Endothelial cell of umbilical vein (primary cell): ENCODE measurements at regions not wholly inside any gene's neighbourhood (a gene's known extent, or its start where the extent isn't known, plus 50 kb on each side); places are given as distances from the start of the nearest gene placed in this dataset.

ENCODE experiments used
- CTCF ChIP-seq, 2 donors: IDR thresholded peaks; 1 replicate in 1 of 2; 2 replicates in 1 of 2; pipeline ENCODE4 v1.5.1; 2011; ENCODE audit warnings: low read length in 2 of 2, mild to moderate bottlenecking in 2 of 2, moderate library complexity in 2 of 2, control low read depth in 1 of 2, inconsistent platforms in 1 of 2, low read depth in 1 of 2; ENCODE audit not compliant: insufficient read depth in 1 of 2; ENCODE audit errors: extremely low read depth in 1 of 2
- EZH2 ChIP-seq: IDR thresholded peaks from 2 replicates; pipeline ENCODE4 v1.6.1; 2012; ENCODE audit warnings: borderline replicate concordance, low read depth, mild to moderate bottlenecking, moderate library complexity, low read length, inconsistent platforms; ENCODE audit not compliant: severe bottlenecking
- FOS ChIP-seq: IDR thresholded peaks from 2 replicates; pipeline ENCODE4 v1.6.1; 2011; ENCODE audit warnings: mild to moderate bottlenecking, low read length, moderate library complexity, borderline replicate concordance; ENCODE audit not compliant: insufficient read depth
- GATA2 ChIP-seq: IDR thresholded peaks from 2 replicates; pipeline ENCODE4 v1.7.0; 2011; ENCODE audit warnings: low read depth, mild to moderate bottlenecking, moderate library complexity, mixed read lengths, low read length; ENCODE audit not compliant: insufficient read length, insufficient read depth
- POLR2A ChIP-seq: IDR thresholded peaks from 2 replicates; pipeline ENCODE4 v1.6.1; 2012; ENCODE audit warnings: low read depth, mild to moderate bottlenecking, control low read depth, low read length

- TF ChIP-seq POLR2A (no peak), CTCF (IDR thresholded peaks at IDR 0.05; ENCODE audit: extremely low read depth in 1 of 2, insufficient read depth in 1 of 2, low read depth in 1 of 2, low read length in 2 of 2) (no peak), EZH2 (no peak), FOS (no peak), GATA2 (no peak)
These were observed 104.3 kb downstream of the METTL4 start for GRCh38 chr18:2466978-2467377.
